ENCODE measurements at regions not wholly inside any gene's neighbourhood (a gene's known extent, or its start where the extent isn't known, plus 50 kb on each side); places are given as distances from the start of the nearest gene placed in this dataset.

- Mint-ChIP-seq H3K4me3 (no peak overlapping the region), H3K4me1 (no peaks in the 10 kb centered on the region), H3K9me3 (peaks cover 4% of the 10 kb centered on the region), H3K27ac (no peak overlapping the region), H3K27me3 (no peaks in the 10 kb centered on the region), H3K36me3 (no peaks in the 10 kb centered on the region)
- DNase-seq = no peak
- CTCF ChIA-PET = no interaction called here
These were observed 522.7 kb upstream of the FZD8 start for GRCh38 chr10:36164556-36165504.

DNA sequence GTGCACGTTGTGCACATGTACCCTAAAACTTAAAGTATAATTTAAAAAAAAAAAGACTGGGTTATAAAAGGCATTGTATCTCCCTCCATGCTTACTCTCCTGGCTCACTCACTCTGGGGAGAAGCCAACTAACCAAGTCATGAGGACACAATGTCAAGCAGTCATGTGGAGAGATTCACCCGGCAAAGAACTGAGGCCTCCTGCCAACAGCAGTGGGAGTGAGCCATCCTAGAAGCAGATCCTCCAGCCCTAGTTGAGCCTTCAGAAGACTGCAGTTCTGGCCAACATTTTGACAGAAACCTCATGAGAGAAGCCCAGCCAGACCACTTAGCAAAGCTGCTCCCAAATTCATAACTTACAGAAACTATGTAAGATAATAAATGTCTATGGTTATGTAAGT, 521.7 kb upstream of the FZD8 start:
- Mint-ChIP-seq H3K27me3 (no peaks in the 10 kb centered on the region), H3K36me3 (no peaks in the 10 kb centered on the region), H3K9me3 (peaks cover 6% of the 10 kb centered on the region), H3K4me3 (no peak overlapping the region), H3K27ac (no peak overlapping the region), H3K4me1 (no peaks in the 10 kb centered on the region)
- no peak for DNase-seq
- CTCF ChIA-PET = no interaction called here

DNA sequence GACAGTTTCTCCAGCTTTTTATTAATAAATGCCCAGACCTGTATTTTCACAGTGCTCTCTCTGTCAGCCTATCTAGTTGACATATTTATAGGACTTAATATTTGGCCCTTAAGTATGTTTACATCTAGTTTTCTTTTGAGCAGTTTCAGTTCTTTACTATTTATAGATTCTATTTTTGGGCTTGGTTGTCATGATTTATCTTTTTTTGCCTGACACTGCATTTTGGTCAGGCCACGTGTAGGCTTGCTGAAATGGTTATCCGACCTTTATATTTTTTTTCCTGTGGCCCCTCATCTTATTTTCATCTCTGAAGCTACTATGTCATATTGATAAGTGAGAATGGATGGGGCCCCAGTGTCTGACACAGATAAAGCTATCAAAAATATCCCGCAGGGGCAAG, 515.4 kb upstream of the FZD8 start:
- no peak overlapping the region for H3K4me3 Mint-ChIP-seq
- CTCF ChIA-PET = no interaction called here
- H3K36me3 Mint-ChIP-seq = no peaks in the 10 kb centered on the region

GRCh38 chr10:36148207-36148606, 506.1 kb upstream of the FZD8 start:
- H3K4me1 Mint-ChIP-seq = no peaks in the 10 kb centered on the region
- CTCF ChIA-PET = no interaction called here

More for the DNA sequence above, 515.4 kb upstream of the FZD8 start:
- H3K9me3 Mint-ChIP-seq = peaks cover 4% of the 10 kb centered on the region
- no peaks in the 10 kb centered on the region for H3K27me3 Mint-ChIP-seq
- H3K27ac Mint-ChIP-seq = no peak overlapping the region
- H3K4me1 Mint-ChIP-seq = no peaks in the 10 kb centered on the region
- no peak for DNase-seq

DNA sequence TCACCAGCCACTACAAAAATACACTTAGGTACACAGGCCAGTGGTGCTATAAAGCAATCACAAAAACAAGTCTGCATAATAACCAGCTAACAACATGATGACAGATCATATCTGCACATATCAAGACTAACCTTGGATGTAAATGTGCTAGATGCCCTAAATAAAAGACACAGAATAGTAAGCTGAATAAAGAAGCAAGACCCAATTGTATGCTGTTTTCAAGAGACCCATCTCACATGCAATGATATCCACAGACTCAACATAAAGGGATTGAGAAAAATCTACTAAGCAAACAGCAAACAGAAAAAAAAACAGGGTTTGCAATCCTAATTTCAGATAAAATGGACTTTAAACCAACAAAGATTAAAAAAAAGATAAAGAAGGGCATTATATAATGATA, 505.4 kb upstream of the FZD8 start:
- no peak for DNase-seq
- CTCF ChIA-PET = no interaction called here
- Mint-ChIP-seq H3K27ac (no peak overlapping the region), H3K9me3 (peaks cover 10% of the 10 kb centered on the region), H3K4me1 (no peaks in the 10 kb centered on the region), H3K4me3 (no peak overlapping the region), H3K27me3 (no peaks in the 10 kb centered on the region), H3K36me3 (no peaks in the 10 kb centered on the region)

More at GRCh38 chr10:36148207-36148606, 506.1 kb upstream of the FZD8 start:
- DNase-seq = no peak
- peaks cover 10% of the 10 kb centered on the region for H3K9me3 Mint-ChIP-seq
- no peak overlapping the region for H3K27ac Mint-ChIP-seq
- H3K4me3 Mint-ChIP-seq = no peak overlapping the region
- H3K27me3 Mint-ChIP-seq = no peaks in the 10 kb centered on the region
- H3K36me3 Mint-ChIP-seq = no peaks in the 10 kb centered on the region

DNA sequence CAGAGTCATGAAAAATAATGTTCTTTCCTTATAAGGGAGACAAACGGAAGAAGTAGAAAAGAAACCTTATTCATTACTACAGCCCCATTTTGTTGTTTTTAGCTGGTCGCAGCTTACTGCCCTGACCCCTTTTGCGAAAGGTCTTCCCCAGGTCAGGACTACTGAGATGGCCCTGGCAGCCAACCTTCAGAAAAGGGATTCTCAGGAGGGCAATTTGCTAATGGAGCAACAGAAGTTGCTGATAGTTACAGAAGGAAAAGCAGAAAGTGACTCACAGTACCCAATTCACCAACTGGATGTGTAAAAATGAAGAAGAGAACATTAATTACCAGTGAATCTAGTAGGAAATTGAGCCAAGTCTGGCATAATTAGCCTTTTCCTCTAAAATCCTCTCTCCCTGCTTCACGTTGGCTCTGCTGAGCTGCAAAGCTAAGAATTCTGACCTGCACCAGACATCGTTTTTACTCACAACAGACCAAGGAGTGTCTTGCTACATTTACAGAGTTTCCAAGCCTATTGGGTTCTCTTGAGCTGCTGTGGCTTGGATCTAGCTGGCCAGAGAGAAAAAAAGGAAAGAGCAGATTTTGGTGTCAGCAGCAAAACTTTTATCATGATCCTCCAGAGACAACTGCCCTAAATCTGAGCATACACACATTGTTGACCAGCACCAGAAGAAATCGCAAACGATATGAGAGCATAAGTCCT, 499.9 kb upstream of the FZD8 start:
- no peak overlapping the region for H3K4me3 Mint-ChIP-seq
- no peaks in the 10 kb centered on the region for H3K27me3 Mint-ChIP-seq
- H3K27ac Mint-ChIP-seq = no peak overlapping the region
- peaks cover 8% of the 10 kb centered on the region for H3K9me3 Mint-ChIP-seq
- no peak for DNase-seq
- no peaks in the 10 kb centered on the region for H3K4me1 Mint-ChIP-seq
- H3K36me3 Mint-ChIP-seq = no peaks in the 10 kb centered on the region
- CTCF ChIA-PET = no interaction called here

- CTCF ChIA-PET = no interaction called here
- Mint-ChIP-seq H3K4me1 (no peaks in the 10 kb centered on the region), H3K9me3 (peaks cover 12% of the 10 kb centered on the region), H3K27me3 (no peaks in the 10 kb centered on the region), H3K4me3 (no peak overlapping the region), H3K36me3 (no peaks in the 10 kb centered on the region), H3K27ac (no peak overlapping the region)
- no peak for DNase-seq
These were observed 487.0 kb upstream of the FZD8 start for GRCh38 chr10:36129051-36129450.

DNA sequence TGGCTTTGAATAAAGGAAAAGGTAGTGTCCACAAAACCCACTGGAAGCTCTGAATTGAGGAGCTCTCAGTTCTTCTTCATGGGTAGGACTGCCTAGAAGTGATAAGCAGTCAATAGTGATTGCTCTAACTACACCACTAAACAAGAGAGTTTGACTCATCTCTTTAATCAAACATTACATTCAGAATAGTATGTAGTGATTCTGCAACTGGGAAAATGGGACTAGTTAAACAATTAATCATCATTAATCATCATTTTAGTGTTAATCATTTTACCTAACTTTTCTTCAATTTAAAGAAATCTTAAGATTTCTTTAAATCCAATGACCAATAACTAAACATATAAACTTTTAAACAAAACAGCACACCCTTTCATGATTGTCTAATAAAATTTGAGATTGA, 484.0 kb upstream of the FZD8 start:
- Mint-ChIP-seq H3K9me3 (peaks cover 16% of the 10 kb centered on the region), H3K36me3 (no peaks in the 10 kb centered on the region), H3K27ac (no peak overlapping the region), H3K27me3 (no peaks in the 10 kb centered on the region), H3K4me1 (no peaks in the 10 kb centered on the region), H3K4me3 (no peak overlapping the region)
- CTCF ChIA-PET = no interaction called here
- DNase-seq = no peak

- CTCF ChIA-PET = no interaction called here
- H3K36me3 Mint-ChIP-seq = no peaks in the 10 kb centered on the region
- no peaks in the 10 kb centered on the region for H3K4me1 Mint-ChIP-seq
- H3K27me3 Mint-ChIP-seq = no peaks in the 10 kb centered on the region
- no peak overlapping the region for H3K4me3 Mint-ChIP-seq
- peaks cover 24% of the 10 kb centered on the region for H3K9me3 Mint-ChIP-seq
- no peak for DNase-seq
- H3K27ac Mint-ChIP-seq = no peak overlapping the region
These were observed 477.4 kb upstream of the FZD8 start for GRCh38 chr10:36119455-36119854.

GRCh38 chr10:36118314-36118713, 476.2 kb upstream of the FZD8 start:
- CTCF ChIA-PET = no interaction called here
- H3K36me3 Mint-ChIP-seq = no peaks in the 10 kb centered on the region
- H3K27me3 Mint-ChIP-seq = no peaks in the 10 kb centered on the region
- no peak overlapping the region for H3K4me3 Mint-ChIP-seq
- no peak for DNase-seq
- H3K27ac Mint-ChIP-seq = no peak overlapping the region
- H3K9me3 Mint-ChIP-seq = peaks cover 16% of the 10 kb centered on the region
- H3K4me1 Mint-ChIP-seq = no peaks in the 10 kb centered on the region

- no peaks in the 10 kb centered on the region for H3K4me1 Mint-ChIP-seq
- CTCF ChIA-PET = no interaction called here
- no peak for DNase-seq
- H3K27me3 Mint-ChIP-seq = no peaks in the 10 kb centered on the region
- H3K27ac Mint-ChIP-seq = no peak overlapping the region
- no peak overlapping the region for H3K4me3 Mint-ChIP-seq
- peaks cover 14% of the 10 kb centered on the region for H3K9me3 Mint-ChIP-seq
- H3K36me3 Mint-ChIP-seq = no peaks in the 10 kb centered on the region
These were observed 475.8 kb upstream of the FZD8 start for GRCh38 chr10:36117890-36118289.

DNA sequence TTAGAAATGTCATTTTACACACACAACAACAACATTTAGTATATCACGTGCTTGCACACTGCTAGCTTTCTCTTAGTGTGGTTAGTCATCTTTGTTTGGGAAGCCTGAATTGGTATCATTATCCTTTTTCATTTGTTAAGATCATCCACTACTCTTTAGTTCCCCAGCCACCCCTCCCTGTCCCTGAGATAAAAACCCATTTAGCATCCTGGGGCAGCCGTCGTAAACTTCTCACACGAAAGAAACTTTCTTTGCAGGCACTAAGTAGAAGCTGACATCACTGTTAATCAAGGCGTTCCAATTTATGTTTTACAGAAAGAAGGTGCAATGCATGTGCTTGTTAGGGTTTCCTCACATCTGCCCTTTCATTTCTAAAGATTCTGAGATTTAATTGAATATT, 475.1 kb upstream of the FZD8 start:
- CTCF ChIA-PET = no interaction called here
- H3K4me3 Mint-ChIP-seq = no peak overlapping the region

GRCh38 chr10:36116731-36117130, 474.6 kb upstream of the FZD8 start:
- Mint-ChIP-seq H3K9me3 (peaks cover 13% of the 10 kb centered on the region), H3K4me1 (no peaks in the 10 kb centered on the region), H3K4me3 (no peak overlapping the region), H3K27ac (no peak overlapping the region), H3K27me3 (no peaks in the 10 kb centered on the region), H3K36me3 (no peaks in the 10 kb centered on the region)
- CTCF ChIA-PET = no interaction called here
- no peak for DNase-seq

More for the DNA sequence above, 475.1 kb upstream of the FZD8 start:
- H3K36me3 Mint-ChIP-seq = no peaks in the 10 kb centered on the region
- no peak for DNase-seq
- H3K27me3 Mint-ChIP-seq = no peaks in the 10 kb centered on the region
- H3K27ac Mint-ChIP-seq = no peak overlapping the region
- peaks cover 13% of the 10 kb centered on the region for H3K9me3 Mint-ChIP-seq
- no peaks in the 10 kb centered on the region for H3K4me1 Mint-ChIP-seq

- Mint-ChIP-seq H3K27ac (no peak overlapping the region), H3K4me1 (no peaks in the 10 kb centered on the region), H3K4me3 (no peak overlapping the region), H3K27me3 (no peaks in the 10 kb centered on the region), H3K9me3 (peaks cover 13% of the 10 kb centered on the region), H3K36me3 (no peaks in the 10 kb centered on the region)
- CTCF ChIA-PET = no interaction called here
- DNase-seq = no peak
These were observed 473.9 kb upstream of the FZD8 start for GRCh38 chr10:36116040-36116439.

- CTCF ChIA-PET = no interaction called here
- no peak for DNase-seq
- H3K27me3 Mint-ChIP-seq = no peaks in the 10 kb centered on the region
- H3K27ac Mint-ChIP-seq = no peak overlapping the region
- no peaks in the 10 kb centered on the region for H3K4me1 Mint-ChIP-seq
- H3K9me3 Mint-ChIP-seq = peaks cover 13% of the 10 kb centered on the region
- no peaks in the 10 kb centered on the region for H3K36me3 Mint-ChIP-seq
- no peak overlapping the region for H3K4me3 Mint-ChIP-seq
These were observed 473.3 kb upstream of the FZD8 start for GRCh38 chr10:36115364-36115763.

Measured in activated naive CD4-positive, alpha-beta T cell treated with anti-CD3 and anti-CD28 coated beads, Interleukin-2, amount 10 ng/mL, durations not matched to agents 7 days and 5 days (primary cell).